IgD-negative memory B cell (primary cell): ENCODE measurements at regions not wholly inside any gene's neighbourhood (a gene's known extent, or its start where the extent isn't known, plus 50 kb on each side); places are given as distances from the start of the nearest gene placed in this dataset.
"Not testable (repeated sequence)": the region's sequence is repeated elsewhere in the genome, so short reads cannot be mapped to it uniquely, and the experiment has no call there.

Source experiments
- H3K27ac Mint-ChIP-seq, 3 donors: one replicate each; pipeline ENCODE4 v1.8.0; 2020 to 2022; ENCODE audit warnings: mild to moderate bottlenecking in 3 of 3, mixed read lengths in 3 of 3, moderate library complexity in 1 of 3
- H3K27me3 Mint-ChIP-seq: one replicate; pipeline ENCODE4 v1.8.0; 2021; ENCODE audit warnings: mixed read lengths
- H3K36me3 Mint-ChIP-seq: one replicate; pipeline ENCODE4 v1.8.0; 2020; ENCODE audit warnings: mild to moderate bottlenecking, mixed read lengths
- H3K4me1 Mint-ChIP-seq, 3 donors: one replicate each; pipeline ENCODE4 v1.8.0; 2020 to 2022; ENCODE audit warnings: mixed read lengths in 3 of 3, mild to moderate bottlenecking in 1 of 3
- H3K4me3 Mint-ChIP-seq, 4 donors: one replicate each; pipeline ENCODE4 v1.8.0; 2020 to 2022; ENCODE audit warnings: mild to moderate bottlenecking in 4 of 4, mixed read lengths in 4 of 4, moderate library complexity in 3 of 4
- H3K9me3 Mint-ChIP-seq, 3 donors: one replicate each; pipeline ENCODE4 v1.8.0; 2020 to 2021; ENCODE audit warnings: mixed read lengths in 3 of 3, mild to moderate bottlenecking in 1 of 3

DNA sequence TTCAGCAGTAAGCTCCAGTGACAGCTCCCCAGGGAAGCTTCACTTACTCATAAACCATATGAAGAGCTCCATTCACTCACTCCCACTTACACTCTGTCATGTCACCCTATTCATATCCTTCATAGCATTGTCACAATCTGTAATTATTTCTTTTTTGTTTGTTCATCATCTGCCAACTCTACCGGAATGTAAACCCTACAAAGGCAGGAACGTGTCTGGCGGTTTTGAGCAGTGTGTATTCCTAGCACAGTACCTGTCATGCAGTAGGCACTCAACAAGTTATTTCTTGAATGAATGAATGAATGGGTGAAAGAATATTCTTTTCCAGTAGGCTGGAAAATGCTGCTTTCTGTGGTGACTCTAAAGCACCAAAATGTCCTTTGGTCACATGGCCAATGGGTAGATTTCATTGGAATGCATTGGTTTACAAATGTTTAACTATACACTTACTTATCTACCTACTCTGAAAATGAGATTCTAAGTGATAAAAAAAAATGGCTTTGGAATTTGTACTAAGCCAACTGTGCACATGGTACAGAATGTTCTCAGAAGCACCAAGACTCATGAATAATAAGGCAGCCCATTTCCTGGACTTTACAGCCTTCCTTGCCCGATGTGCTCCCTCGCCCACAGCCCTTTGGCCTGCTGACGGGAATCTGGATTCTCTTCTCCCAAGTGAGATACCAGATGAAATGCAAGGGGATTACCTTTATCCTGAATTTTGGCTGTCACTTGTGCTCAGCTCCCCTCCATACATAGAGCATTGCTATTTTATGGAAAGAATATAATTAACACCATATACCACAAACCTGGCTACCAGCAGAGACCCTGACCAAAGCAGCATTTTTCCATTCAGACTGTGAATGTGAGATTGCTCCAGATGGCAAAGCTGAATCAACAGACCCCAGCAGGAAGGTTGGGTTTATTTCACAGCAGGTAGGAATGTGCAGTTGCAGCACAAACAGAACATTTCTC, 273.3 kb downstream of the ALDH8A1 start:
- Mint-ChIP-seq H3K9me3 (no peaks in the 10 kb centered on the region), H3K27me3 (no peaks in the 10 kb centered on the region), H3K4me1 (no peaks in the 10 kb centered on the region), H3K27ac (no peak overlapping the region), H3K4me3 (no peak overlapping the region), H3K36me3 (no peaks in the 10 kb centered on the region)

DNA sequence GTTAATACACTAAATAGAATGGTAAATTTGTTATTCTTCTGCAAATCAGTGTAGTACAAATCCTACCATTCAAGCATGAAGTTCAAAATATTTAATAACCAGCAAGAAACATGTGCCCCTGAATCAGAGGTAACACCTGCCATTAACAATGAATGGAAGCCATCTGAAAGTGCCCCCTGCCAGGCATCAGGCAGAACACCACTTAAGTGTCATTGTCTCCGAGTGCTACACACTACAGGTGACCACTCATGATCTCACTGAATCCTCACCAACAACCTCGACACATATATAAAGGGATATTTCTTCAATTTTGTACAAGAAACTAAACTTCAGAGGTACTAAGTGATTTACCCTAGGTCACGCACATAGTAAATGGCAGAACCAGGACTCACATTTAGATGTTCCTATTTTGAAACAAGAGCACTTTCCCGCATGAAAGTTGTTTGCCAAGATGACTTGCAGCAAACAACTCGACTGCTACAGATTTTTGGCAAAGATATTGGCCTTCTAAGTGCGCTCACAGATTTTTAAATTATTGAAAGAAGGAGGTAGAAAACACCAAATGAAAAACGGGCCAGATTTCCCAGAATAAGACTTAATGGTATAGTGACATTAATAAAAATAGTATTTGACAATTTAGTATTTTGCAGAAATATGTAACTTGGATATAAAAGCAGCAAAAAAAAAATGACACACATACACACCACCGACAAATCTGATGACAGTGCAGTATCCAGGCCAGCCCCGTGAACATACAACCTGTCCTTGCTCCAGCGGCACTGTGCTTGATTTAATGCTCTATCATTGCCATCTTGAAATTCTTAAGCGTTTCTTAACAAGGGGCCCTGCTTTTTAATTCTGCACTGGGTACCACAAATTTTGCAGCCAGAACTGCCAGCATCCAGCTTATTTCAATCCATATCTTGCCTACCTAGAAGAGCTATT, 274.5 kb downstream of the ALDH8A1 start:
- Mint-ChIP-seq H3K36me3 (no peaks in the 10 kb centered on the region), H3K4me3 (no peak overlapping the region), H3K4me1 (no peaks in the 10 kb centered on the region), H3K27ac (no peak overlapping the region), H3K9me3 (no peaks in the 10 kb centered on the region), H3K27me3 (no peaks in the 10 kb centered on the region)

DNA sequence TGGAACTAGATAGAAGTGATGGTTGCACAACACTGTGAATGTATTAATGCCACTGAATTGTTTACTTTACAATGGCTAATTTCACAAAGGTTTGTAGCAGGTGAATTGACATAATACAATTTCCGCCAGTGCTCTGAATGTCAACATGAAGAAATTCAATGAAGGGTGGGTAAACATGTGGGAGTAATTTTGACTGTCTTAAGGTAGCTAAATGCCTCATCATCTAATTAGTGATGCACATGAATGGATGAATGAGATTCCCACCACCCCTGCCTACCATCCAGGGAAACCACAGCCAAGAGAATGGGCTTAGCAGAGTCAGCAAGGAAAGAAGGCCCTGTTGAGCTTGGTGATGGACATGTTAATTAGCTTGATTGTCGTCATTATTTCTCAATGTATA, 275.3 kb downstream of the ALDH8A1 start:
- Mint-ChIP-seq H3K36me3 (peaks cover 1% of the 10 kb centered on the region), H3K27me3 (no peaks in the 10 kb centered on the region), H3K4me3 (no peak overlapping the region), H3K27ac (no peak overlapping the region), H3K4me1 (no peaks in the 10 kb centered on the region), H3K9me3 (no peaks in the 10 kb centered on the region)

DNA sequence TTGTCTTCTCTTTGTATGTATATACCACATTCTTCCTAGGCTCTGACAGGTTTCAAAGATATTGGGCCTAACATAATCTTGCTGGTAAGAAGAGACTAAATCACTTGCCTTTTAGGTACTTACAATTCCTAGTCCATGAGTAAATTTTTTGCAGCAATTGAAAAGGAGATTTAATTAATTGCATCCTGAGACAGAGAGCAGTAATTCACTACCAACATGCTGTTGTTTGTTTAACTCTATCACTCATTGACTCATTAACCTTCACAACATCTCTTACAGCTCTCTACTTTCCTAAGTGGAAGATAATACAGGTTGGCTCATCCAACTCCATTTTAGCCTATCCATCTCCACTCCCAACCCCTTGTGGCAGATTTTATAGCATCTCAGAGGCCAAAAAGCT, 280.4 kb downstream of the ALDH8A1 start:
- Mint-ChIP-seq H3K9me3 (no peaks in the 10 kb centered on the region), H3K4me3 (no peak overlapping the region), H3K36me3 (peaks cover 1% of the 10 kb centered on the region), H3K27ac (no peak overlapping the region), H3K27me3 (no peaks in the 10 kb centered on the region), H3K4me1 (no peaks in the 10 kb centered on the region)

DNA sequence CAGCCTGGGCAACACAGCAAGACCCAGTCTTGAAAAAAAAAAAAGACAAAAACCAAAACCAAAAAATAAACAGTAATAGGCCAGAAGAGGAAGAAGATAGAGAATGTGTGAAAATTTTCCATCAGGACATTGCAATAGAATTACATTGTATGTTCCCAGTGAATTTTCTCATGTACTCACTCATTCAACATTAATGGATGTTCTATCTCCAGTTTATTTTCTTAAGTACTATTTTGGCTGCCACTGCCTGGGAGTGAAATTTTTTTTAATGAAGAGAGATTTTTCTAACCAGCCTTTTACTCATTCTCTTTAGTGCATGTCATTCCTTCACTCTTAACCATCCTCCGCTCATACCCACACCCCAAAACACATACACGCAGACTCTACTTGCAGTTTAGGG, 282.8 kb downstream of the ALDH8A1 start:
- Mint-ChIP-seq H3K4me3 (no peak overlapping the region), H3K9me3 (no peaks in the 10 kb centered on the region), H3K27ac (no peak overlapping the region), H3K4me1 (no peaks in the 10 kb centered on the region), H3K27me3 (no peaks in the 10 kb centered on the region), H3K36me3 (peaks cover 1% of the 10 kb centered on the region)

DNA sequence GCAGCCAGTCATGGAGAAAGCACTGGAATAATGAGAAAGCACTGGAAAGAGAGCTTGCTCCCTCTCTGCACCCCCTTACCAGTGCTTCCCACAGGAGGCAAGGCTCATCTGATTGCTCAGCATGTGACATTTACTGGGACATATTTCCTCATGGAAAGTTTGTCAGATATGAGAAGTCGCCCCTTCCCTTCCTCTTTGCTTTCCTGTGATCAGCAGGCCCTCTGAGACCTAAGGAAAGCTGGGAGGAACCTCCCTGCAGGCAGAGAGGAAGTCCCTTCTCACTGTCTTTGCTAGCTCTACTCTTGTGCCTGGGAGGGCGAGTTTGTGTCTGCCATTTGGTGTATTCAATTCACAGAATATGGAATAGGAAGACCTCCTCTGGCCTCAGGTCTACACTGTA, 283.8 kb downstream of the ALDH8A1 start:
- Mint-ChIP-seq H3K9me3 (no peaks in the 10 kb centered on the region), H3K36me3 (peaks cover 1% of the 10 kb centered on the region), H3K27ac (no peak overlapping the region), H3K27me3 (no peaks in the 10 kb centered on the region), H3K4me3 (no peak overlapping the region), H3K4me1 (no peaks in the 10 kb centered on the region)

DNA sequence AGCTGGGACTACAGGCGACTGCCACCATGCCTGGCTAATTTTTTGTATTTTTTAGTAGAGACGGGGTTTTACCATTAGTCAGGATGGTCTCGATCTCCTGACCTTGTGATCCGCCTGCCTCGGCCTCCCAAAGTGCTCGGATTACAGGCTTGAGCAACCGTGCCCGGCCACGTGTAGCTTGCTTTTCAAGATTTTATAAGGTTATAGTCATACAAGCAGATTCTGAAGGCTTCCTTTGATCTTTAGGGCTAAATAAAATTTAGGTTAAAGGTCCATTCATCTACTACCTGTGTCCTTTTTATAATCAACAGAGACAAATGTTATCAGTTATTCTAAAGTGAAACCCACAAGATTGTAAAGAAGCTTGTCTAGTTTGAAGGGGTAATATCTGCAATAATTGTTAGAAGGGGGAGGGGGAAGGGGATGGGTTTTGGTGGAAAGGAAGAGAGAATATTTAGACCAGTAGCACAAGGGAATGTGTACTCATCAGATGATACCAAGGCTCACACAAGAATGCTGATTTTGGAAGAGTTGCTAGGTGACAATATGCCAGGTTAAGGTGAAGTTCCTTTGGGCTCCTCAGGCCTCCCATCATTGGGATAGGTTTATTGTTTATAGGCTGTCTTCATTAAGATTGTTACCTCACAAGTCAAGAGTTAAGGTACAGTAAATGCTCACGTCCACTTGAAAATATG, 284.7 kb downstream of the ALDH8A1 start:
- Mint-ChIP-seq H3K4me1 (no peaks in the 10 kb centered on the region), H3K27ac (no peak overlapping the region), H3K27me3 (no peaks in the 10 kb centered on the region), H3K36me3 (peaks cover 1% of the 10 kb centered on the region), H3K4me3 (no peak overlapping the region), H3K9me3 (no peaks in the 10 kb centered on the region)

DNA sequence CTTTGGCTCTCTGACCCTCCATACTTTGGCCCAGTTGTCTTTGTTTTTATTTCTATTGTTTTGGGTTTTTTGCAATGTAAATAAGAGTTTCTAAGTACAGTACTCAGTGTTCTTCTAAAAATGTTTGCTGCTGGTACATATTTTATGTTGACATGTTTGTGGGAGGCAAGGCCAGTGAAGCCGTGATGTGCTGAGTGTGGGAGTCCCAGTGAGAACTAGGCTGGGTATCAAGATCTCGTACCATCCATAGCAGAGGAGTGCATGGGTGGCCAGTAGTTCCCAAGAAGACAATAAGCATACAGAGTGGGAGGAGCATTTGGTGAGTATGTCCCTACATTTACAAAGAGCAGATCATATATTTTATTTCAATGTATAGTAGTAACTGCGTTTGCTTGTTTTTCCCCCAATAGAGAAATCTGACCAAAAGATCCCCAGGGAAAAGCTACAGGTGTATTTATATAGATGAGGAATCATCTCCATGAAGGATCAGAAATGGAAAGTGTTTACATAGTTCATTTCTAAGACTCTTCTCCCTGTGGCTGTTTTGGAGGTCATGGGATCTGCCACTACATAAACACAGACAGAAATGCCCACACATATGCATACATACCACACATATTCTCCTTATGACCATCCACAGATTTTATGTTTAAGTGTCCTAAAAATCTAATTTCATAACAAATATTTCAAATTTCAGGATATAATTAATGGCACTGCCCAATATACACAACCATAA, 285.9 kb downstream of the ALDH8A1 start:
- Mint-ChIP-seq H3K36me3 (no peaks in the 10 kb centered on the region), H3K4me3 (no peak overlapping the region), H3K27me3 (no peaks in the 10 kb centered on the region), H3K9me3 (no peaks in the 10 kb centered on the region), H3K4me1 (no peaks in the 10 kb centered on the region), H3K27ac (no peak overlapping the region)

DNA sequence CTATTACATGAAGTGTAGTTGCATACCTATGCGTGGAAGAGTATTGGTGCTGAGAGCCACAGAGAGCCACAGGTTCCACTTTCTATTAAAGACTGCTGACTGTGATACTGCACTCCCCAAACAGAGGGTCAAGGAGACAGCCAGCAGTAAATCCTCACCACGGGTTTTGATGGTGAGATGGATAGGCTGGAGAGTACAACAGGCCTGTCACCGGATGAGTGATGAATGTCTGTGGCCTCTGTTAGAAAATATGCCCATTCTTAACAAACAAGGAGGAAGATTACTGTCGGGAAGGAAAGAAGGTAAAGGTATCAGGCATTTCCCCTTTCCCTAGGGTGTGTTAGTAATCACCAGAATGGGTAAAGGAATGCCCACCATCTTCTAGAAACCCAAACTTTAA, 286.5 kb downstream of the ALDH8A1 start:
- no peaks in the 10 kb centered on the region for H3K9me3 Mint-ChIP-seq
- H3K4me3 Mint-ChIP-seq, result no peak overlapping the region
- H3K27me3 Mint-ChIP-seq, result no peaks in the 10 kb centered on the region
- H3K27ac Mint-ChIP-seq, result no peak overlapping the region
- H3K4me1 Mint-ChIP-seq, result no peaks in the 10 kb centered on the region
- H3K36me3 Mint-ChIP-seq, result no peaks in the 10 kb centered on the region

DNA sequence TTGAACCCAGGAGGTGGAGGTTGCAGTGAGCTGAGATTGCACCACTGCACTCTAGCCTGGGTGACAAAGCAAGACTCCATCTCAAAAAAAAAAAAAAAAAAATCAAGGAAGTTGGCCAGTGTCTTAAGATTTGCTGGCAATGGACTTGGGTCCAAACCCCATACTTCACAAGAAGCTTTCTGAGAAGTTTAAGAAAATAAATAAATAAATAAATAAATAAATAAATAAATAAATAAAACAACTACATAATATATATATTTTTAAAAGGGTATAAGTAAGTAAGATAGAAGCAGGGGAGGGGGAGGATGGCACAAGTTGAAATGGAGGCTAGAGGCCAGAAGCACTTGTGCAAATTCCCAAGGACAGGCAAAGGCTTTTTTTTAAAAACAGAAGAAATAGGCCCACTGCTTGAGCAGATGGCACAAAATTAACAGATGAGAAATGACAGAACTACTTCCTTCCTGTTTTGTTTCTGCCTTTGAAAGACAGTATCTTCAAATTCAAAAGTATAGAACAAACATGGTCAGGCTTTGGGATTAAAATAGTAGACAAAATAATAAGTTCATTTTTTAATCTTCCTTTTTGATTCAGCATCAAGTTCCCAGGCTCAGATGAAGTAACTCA, 287.7 kb downstream of the ALDH8A1 start:
- H3K4me1 Mint-ChIP-seq, result no peaks in the 10 kb centered on the region
- no peaks in the 10 kb centered on the region for H3K9me3 Mint-ChIP-seq
- H3K27ac Mint-ChIP-seq, result no peak overlapping the region
- no peak overlapping the region for H3K4me3 Mint-ChIP-seq
- no peaks in the 10 kb centered on the region for H3K36me3 Mint-ChIP-seq
- no peaks in the 10 kb centered on the region for H3K27me3 Mint-ChIP-seq

DNA sequence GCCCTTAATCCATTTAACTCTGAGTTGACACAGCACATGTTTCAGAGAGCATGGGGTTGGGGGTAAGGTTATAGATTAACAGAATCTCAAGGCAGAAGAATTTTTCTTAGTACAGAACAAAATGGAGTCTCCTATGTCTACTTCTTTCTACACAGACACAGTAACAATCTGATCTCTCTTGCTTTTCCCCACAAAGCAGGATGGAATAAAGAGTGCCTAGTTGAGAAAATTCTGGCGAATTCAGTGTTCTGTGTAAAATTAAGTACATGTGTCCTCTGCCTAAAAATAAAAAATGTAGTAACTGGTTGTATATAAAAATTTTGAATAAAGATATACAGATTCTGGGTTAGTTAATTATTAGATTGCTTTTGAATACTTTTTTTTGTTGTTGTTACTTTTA, 290.0 kb downstream of the ALDH8A1 start:
- H3K4me1 Mint-ChIP-seq, H3K27ac Mint-ChIP-seq, H3K36me3 Mint-ChIP-seq, H3K9me3 Mint-ChIP-seq, H3K27me3 Mint-ChIP-seq, H3K4me3 Mint-ChIP-seq: not testable (repeated sequence)

DNA sequence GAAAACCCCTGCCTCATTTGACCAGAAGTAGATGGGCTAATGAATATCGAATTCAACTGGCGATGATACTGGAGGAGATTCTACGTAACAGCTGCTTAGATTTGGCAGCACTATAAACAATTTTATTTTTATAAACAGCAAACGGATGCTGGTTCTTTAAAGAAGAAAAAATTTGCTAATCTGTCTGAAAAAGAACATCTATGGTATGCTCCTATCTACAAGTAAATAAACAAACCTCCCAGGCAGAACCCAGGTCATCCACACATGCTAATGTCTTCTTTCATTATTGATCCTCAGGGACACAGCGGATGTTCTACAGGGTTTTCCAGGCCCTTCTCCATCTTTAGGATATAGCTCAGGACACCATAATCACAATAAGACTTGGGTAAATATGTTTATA, 291.3 kb downstream of the ALDH8A1 start:
- H3K4me3 Mint-ChIP-seq, result no peak overlapping the region
- H3K27ac Mint-ChIP-seq, result no peak overlapping the region
- H3K27me3 Mint-ChIP-seq, result no peaks in the 10 kb centered on the region
- H3K4me1 Mint-ChIP-seq, result no peaks in the 10 kb centered on the region
- peaks cover 0 to 1% (median 0%) of the 10 kb centered on the region in 3 donors for H3K9me3 Mint-ChIP-seq
- no peaks in the 10 kb centered on the region for H3K36me3 Mint-ChIP-seq

DNA sequence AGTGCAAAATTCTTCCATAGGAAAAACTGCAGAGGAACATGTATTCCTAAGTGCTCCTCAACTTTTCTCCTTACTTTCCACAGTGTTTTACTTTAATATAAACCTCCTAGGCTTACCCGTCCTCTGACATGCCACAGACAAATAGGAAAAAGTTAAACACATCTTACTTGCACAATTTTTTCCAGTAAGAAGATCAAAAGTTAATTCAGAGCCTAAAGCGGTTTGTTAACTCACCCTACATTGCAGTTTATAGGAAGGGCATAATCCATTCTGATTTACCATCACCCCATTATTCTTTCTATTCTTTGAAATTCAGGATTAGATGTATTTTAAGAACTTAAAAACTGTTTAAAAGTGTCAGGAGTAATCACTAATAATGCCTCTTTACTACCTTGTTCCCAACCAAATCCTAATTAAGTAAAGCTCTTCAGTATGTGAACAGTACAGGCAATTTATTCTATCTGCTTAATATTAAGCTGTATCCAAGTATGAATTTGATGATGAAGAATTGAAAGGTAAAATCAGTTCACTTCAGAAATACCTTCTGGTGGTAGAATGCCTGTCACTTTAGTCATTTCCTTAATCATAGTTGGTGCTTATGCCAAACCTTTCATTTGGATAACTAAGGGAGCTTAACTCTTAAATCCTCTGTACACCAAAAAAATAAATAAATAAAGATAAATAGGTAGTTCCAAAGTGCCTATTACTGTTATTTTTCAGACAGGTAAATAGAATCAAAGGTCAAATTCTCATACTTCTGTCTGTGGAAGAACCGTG, 292.0 kb downstream of the ALDH8A1 start:
- H3K4me1 Mint-ChIP-seq, result no peaks in the 10 kb centered on the region
- H3K9me3 Mint-ChIP-seq, result peaks cover 0 to 1% (median 0%) of the 10 kb centered on the region in 3 donors
- H3K27ac Mint-ChIP-seq, result no peak overlapping the region
- no peaks in the 10 kb centered on the region for H3K36me3 Mint-ChIP-seq
- H3K4me3 Mint-ChIP-seq, result no peak overlapping the region
- H3K27me3 Mint-ChIP-seq, result no peaks in the 10 kb centered on the region
